Endothelial cell of umbilical vein (primary cell): ENCODE measurements at regions not wholly inside any gene's neighbourhood (a gene's known extent, or its start where the extent isn't known, plus 50 kb on each side); places are given as distances from the start of the nearest gene placed in this dataset.

ENCODE experiments used
- BruUV-seq: library from RNA; stranded (reverse); fragments of 400-500 nt; replicated peaks from 2 replicates; lab custom pipeline; 2021; lab: Mats Ljungman, UMichigan
- CTCF ChIA-PET: fragments of 300-600, 350-600 bp; sonication (Branson Sonifier 250); formaldehyde crosslinking; loops from one replicate; lab custom pipeline; 2021; ENCODE audit warnings: antibody characterized with exemption, inconsistent platforms; lab: Charles Lee
- POLR2A ChIA-PET: fragments of 300-600, 350-600 bp; sonication (Branson Sonifier 250); formaldehyde crosslinking; loops from one replicate; lab custom pipeline; 2021; ENCODE audit warnings: antibody characterized with exemption, inconsistent platforms; lab: Charles Lee
- DNase-seq: peaks from one replicate; pipeline ENCODE4 v3.0.0-alpha.2; 2011; ENCODE audit warnings: low read depth, low spot score
- FAIRE-seq: peaks from 2 replicates; lab custom pipeline; 2011; peaks lifted over from hg19 to GRCh38; lab: Jason Lieb, UNC
- H2AFZ ChIP-seq: 2 replicates; pipeline ENCODE4 v1.6.0; 2012; ENCODE audit warnings: low read depth, low read length, control low read depth, inconsistent platforms
- H3K27ac ChIP-seq: 2 replicates; pipeline ENCODE4 v1.5.1; 2011; ENCODE audit warnings: low read depth, mild to moderate bottlenecking, control low read depth, low read length, moderate library complexity; ENCODE audit not compliant: insufficient read depth
- H3K27me3 ChIP-seq, 2 experiments: 2 replicates each; pipeline versions ENCODE4 v1.6.0 to v1.6.1; 2011; ENCODE audit warnings: low read length in 2 of 2, mixed read lengths in 1 of 2; ENCODE audit not compliant: control insufficient read depth in 2 of 2, insufficient read depth in 2 of 2
- H3K36me3 ChIP-seq, 2 experiments: 2 replicates in 1 of 2; 3 replicates in 1 of 2; pipeline ENCODE4 v1.5.1; 2011; ENCODE audit warnings: low read length in 2 of 2, mild to moderate bottlenecking in 1 of 2, moderate library complexity in 1 of 2; ENCODE audit not compliant: control insufficient read depth in 2 of 2, insufficient read depth in 2 of 2; ENCODE audit errors: extremely low read depth in 1 of 2
- H3K4me1 ChIP-seq: 3 replicates; pipeline ENCODE4 v1.5.1; 2011; ENCODE audit warnings: mild to moderate bottlenecking, low read length; ENCODE audit not compliant: control insufficient read depth, insufficient read depth; ENCODE audit errors: extremely low read depth
- H3K4me2 ChIP-seq: 2 replicates; pipeline ENCODE4 v1.6.1; 2011; ENCODE audit warnings: low read length, control low read depth, mixed read lengths; ENCODE audit not compliant: insufficient read depth
- H3K4me3 ChIP-seq, 3 experiments: fragments of 200-600 bp in 1 of 3; sonication (generic), shearing (Covaris generic) in 1 of 3; replicated peaks in 1 of 3; 2 replicates each; pipeline ENCODE4 v1.5.1; 2011 to 2016; ENCODE audit warnings: control low read depth in 3 of 3, low read length in 3 of 3, mild to moderate bottlenecking in 2 of 3, inconsistent platforms in 1 of 3, low read depth in 1 of 3, moderate library complexity in 1 of 3; ENCODE audit not compliant: insufficient read depth in 1 of 3
- H3K79me2 ChIP-seq: 2 replicates; pipeline ENCODE4 v1.6.0; 2012; ENCODE audit warnings: low read length, inconsistent platforms; ENCODE audit not compliant: control insufficient read depth, insufficient read depth
- H3K9ac ChIP-seq: replicated peaks from 2 replicates; pipeline ENCODE3; 2011; ENCODE audit warnings: low read length, control low read depth; ENCODE audit not compliant: insufficient read depth; ENCODE audit errors: extremely low read depth
- H3K9me1 ChIP-seq: replicated peaks from 3 replicates; pipeline ENCODE4 v1.6.0; 2011; ENCODE audit warnings: mild to moderate bottlenecking, low read length; ENCODE audit not compliant: control insufficient read depth, insufficient read depth; ENCODE audit errors: extremely low read depth
- H3K9me3 ChIP-seq: replicated peaks from 2 replicates; pipeline ENCODE4 v1.5.1; 2012; ENCODE audit warnings: low read length, inconsistent platforms; ENCODE audit not compliant: control insufficient read depth, insufficient read depth
- H4K20me1 ChIP-seq: replicated peaks from 2 replicates; pipeline ENCODE3; 2011; ENCODE audit warnings: mild to moderate bottlenecking, low read length; ENCODE audit not compliant: control insufficient read depth, insufficient read depth; ENCODE audit errors: extremely low read depth
- EZH2 ChIP-seq: IDR thresholded peaks from 2 replicates; pipeline ENCODE4 v1.6.1; 2012; ENCODE audit warnings: borderline replicate concordance, low read depth, mild to moderate bottlenecking, moderate library complexity, low read length, inconsistent platforms; ENCODE audit not compliant: severe bottlenecking
- FOS ChIP-seq: IDR thresholded peaks from 2 replicates; pipeline ENCODE4 v1.6.1; 2011; ENCODE audit warnings: mild to moderate bottlenecking, low read length, moderate library complexity, borderline replicate concordance; ENCODE audit not compliant: insufficient read depth
- GATA2 ChIP-seq: IDR thresholded peaks from 2 replicates; pipeline ENCODE4 v1.7.0; 2011; ENCODE audit warnings: low read depth, mild to moderate bottlenecking, moderate library complexity, mixed read lengths, low read length; ENCODE audit not compliant: insufficient read length, insufficient read depth
- JUN ChIP-seq: IDR thresholded peaks from 2 replicates; pipeline ENCODE4 v1.6.1; 2011; ENCODE audit warnings: borderline replicate concordance, low read depth; ENCODE audit not compliant: insufficient read length, insufficient read depth
- MYC ChIP-seq: IDR thresholded peaks from one replicate; pipeline ENCODE4 v1.6.1; 2011; ENCODE audit warnings: mild to moderate bottlenecking, low read depth, low read length
- POLR2A ChIP-seq: IDR thresholded peaks from 2 replicates; pipeline ENCODE4 v1.6.1; 2012; ENCODE audit warnings: low read depth, mild to moderate bottlenecking, control low read depth, low read length
- POLR2AphosphoS5 ChIP-seq: IDR thresholded peaks from 2 replicates; pipeline ENCODE4 v1.6.1; 2012; ENCODE audit warnings: low read depth, mild to moderate bottlenecking, control low read depth, low read length, moderate library complexity; ENCODE audit not compliant: insufficient read depth
- dilution Hi-C: fragments of 300-500 bp; cut with MboI; formaldehyde crosslinking; loops from one replicate; pipeline ENCODE4 v1.15.0; 2019; ENCODE audit warnings: low sequenced_read_pairs; ENCODE audit not compliant: extremely low pct_ligation_motif_present
- intact Hi-C: fragments of 100-400 bp; cut with micrococcal nuclease; formaldehyde crosslinking; loops from one replicate; pipeline ENCODE4 v1.10.0; 2022
- TF ChIP-seq, protein P1 (sequence below): IDR thresholded peaks from 2 replicates; pipeline ENCODE4 v1.6.1; 2011; ENCODE audit not compliant: insufficient read depth, insufficient read length
- TF ChIP-seq, protein P2 (sequence below), 2 donors: IDR thresholded peaks; 1 replicate in 1 of 2; 2 replicates in 1 of 2; pipeline ENCODE4 v1.5.1; 2011; ENCODE audit warnings: low read length in 2 of 2, mild to moderate bottlenecking in 2 of 2, moderate library complexity in 2 of 2, control low read depth in 1 of 2, inconsistent platforms in 1 of 2, low read depth in 1 of 2; ENCODE audit not compliant: insufficient read depth in 1 of 2; ENCODE audit errors: extremely low read depth in 1 of 2

DNA sequence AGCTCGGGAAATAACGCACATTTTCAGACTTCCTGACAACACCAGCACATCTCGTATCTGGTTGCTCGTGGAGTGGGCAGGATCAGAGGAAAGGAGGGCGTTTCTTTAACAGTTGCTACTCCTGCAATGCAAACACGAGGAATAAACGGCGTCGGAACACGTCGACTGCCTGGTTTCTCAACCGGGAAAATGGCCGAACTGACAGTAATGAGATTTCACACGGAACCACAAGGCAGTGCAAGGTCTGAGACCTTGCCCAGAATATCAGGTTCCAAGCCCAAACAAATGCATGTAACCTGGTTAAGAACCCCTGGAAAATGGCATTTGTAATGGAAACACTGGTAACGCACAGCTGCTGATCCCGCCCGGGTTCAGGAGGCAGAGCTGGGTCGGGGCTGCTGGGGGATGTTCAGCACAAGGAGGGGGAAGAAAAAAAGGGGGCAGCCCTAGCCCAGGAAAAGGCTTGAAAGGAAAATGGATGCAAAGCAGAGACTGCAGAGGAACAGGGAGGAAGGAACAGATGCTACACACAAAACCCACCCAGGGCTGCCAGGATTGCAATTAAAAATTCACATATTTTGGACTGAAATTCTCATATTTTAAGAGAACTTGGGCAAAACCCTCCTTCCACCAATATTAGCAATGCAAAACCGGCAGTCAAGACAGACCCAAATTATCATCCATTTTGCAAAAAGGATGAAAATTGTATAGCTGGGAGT, 61.6 kb upstream of the KLHL29 start:
- intact Hi-C loops (no loop called here), dilution Hi-C loops (no loop called here)
- Histone ChIP-seq H2AFZ (no peak overlapping the region), H4K20me1 (no peaks in the 10 kb centered on the region), H3K4me3 (no peak overlapping the region), H3K9me1 (no peaks in the 10 kb centered on the region), H3K79me2 (no peaks in the 10 kb centered on the region), H3K9ac (no peak overlapping the region), H3K9me3 (no peaks in the 10 kb centered on the region), H3K4me1 (no peaks in the 10 kb centered on the region), H3K36me3 (no peaks in the 10 kb centered on the region), H3K4me2 (no peak overlapping the region), H3K27ac (no peak overlapping the region), H3K27me3 (no peaks in the 10 kb centered on the region)
- ChIA-PET CTCF (interaction anchor here (1.0 kb wide), 1 partner anchor 11 kb away, joined by 3 read pairs; no protein-coding TSS in a partner anchor), POLR2A (no interaction called here)
- FAIRE-seq (no peak), DNase-seq (no peak)
- TF ChIP-seq FOS (no peak), JUN (no peak), GATA2 (no peak), POLR2AphosphoS5 (no peak), MYC (no peak), EZH2 (no peak), POLR2A (no peak)
- TF ChIP-seq, protein P1, sequence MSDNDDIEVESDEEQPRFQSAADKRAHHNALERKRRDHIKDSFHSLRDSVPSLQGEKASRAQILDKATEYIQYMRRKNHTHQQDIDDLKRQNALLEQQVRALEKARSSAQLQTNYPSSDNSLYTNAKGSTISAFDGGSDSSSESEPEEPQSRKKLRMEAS: no peak
- TF ChIP-seq, protein P2, sequence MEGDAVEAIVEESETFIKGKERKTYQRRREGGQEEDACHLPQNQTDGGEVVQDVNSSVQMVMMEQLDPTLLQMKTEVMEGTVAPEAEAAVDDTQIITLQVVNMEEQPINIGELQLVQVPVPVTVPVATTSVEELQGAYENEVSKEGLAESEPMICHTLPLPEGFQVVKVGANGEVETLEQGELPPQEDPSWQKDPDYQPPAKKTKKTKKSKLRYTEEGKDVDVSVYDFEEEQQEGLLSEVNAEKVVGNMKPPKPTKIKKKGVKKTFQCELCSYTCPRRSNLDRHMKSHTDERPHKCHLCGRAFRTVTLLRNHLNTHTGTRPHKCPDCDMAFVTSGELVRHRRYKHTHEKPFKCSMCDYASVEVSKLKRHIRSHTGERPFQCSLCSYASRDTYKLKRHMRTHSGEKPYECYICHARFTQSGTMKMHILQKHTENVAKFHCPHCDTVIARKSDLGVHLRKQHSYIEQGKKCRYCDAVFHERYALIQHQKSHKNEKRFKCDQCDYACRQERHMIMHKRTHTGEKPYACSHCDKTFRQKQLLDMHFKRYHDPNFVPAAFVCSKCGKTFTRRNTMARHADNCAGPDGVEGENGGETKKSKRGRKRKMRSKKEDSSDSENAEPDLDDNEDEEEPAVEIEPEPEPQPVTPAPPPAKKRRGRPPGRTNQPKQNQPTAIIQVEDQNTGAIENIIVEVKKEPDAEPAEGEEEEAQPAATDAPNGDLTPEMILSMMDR (IDR thresholded peaks at IDR 0.05; ENCODE audit: extremely low read depth in 1 of 2, insufficient read depth in 1 of 2, low read depth in 1 of 2, low read length in 2 of 2): no peak
- BruUV-seq: no TSS peak
